IPS-20b (cell line): ENCODE measurements at regions not wholly inside any gene's neighbourhood (a gene's known extent, or its start where the extent isn't known, plus 50 kb on each side); places are given as distances from the start of the nearest gene placed in this dataset.
"Not testable (repeated sequence)": the region's sequence is repeated elsewhere in the genome, so short reads cannot be mapped to it uniquely, and the experiment has no call there.

Source experiments
- H3K27ac ChIP-seq: one replicate; pipeline ENCODE4 v1.5.1; 2013; ENCODE audit warnings: low read length
- H3K27me3 ChIP-seq: 2 replicates; pipeline ENCODE4 v1.6.1; 2013; ENCODE audit warnings: mild to moderate bottlenecking, low read length, inconsistent platforms; ENCODE audit not compliant: insufficient read depth
- H3K36me3 ChIP-seq: 2 replicates; pipeline ENCODE4 v1.6.1; 2013; ENCODE audit warnings: low read depth, mild to moderate bottlenecking, inconsistent platforms, low read length, moderate library complexity; ENCODE audit not compliant: insufficient read depth
- H3K4me1 ChIP-seq: 2 replicates; pipeline ENCODE4 v1.6.1; 2013; ENCODE audit warnings: mild to moderate bottlenecking, control low read depth, inconsistent platforms, low read length, moderate library complexity; ENCODE audit not compliant: insufficient read depth
- H3K4me3 ChIP-seq: 2 replicates; pipeline ENCODE4 v1.5.1; 2013; ENCODE audit warnings: mild to moderate bottlenecking, low read length, inconsistent platforms
- H3K9ac ChIP-seq: 2 replicates; pipeline ENCODE4 v1.6.1; 2013; ENCODE audit warnings: low read depth, mild to moderate bottlenecking, inconsistent platforms, low read length, moderate library complexity
- H3K9me3 ChIP-seq: 2 replicates; pipeline ENCODE4 v1.6.1; 2013; ENCODE audit warnings: mild to moderate bottlenecking, low read depth, low read length, inconsistent platforms; ENCODE audit not compliant: insufficient read depth

DNA sequence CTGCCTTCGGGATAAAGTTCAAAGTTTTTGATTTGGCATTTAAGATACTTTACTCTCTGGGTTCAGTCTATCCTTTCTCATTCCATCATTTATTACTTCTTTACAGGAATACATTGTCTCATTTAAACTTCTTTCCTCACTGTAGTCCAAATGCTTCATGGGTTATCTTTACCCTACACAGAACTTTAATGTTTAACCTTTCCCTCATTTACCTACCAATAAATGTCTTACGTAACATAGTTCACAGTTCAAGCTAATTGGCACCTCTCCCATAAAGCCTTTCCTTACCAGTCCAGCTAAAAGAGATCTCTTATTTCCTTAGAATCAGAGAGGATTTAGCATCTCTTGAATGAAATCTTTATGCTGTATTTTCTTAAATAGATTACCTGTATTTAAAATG is 476.3 kb upstream of the SEL1L start:
- Histone ChIP-seq H3K27ac (no peak overlapping the region), H3K9ac (no peak overlapping the region), H3K36me3 (no peaks in the 10 kb centered on the region), H3K9me3 (no peaks in the 10 kb centered on the region), H3K4me1 (no peaks in the 10 kb centered on the region), H3K27me3 (no peaks in the 10 kb centered on the region), H3K4me3 (no peak overlapping the region)

- H3K36me3 ChIP-seq = no peaks in the 10 kb centered on the region
- no peak overlapping the region for H3K4me3 ChIP-seq
- H3K9me3 ChIP-seq = no peaks in the 10 kb centered on the region
- no peak overlapping the region for H3K9ac ChIP-seq
- H3K27ac ChIP-seq = no peak overlapping the region
- H3K4me1 ChIP-seq = no peaks in the 10 kb centered on the region
- no peaks in the 10 kb centered on the region for H3K27me3 ChIP-seq
Observed at GRCh38 chr14:82011460-82011859, 477.8 kb upstream of the SEL1L start.

DNA sequence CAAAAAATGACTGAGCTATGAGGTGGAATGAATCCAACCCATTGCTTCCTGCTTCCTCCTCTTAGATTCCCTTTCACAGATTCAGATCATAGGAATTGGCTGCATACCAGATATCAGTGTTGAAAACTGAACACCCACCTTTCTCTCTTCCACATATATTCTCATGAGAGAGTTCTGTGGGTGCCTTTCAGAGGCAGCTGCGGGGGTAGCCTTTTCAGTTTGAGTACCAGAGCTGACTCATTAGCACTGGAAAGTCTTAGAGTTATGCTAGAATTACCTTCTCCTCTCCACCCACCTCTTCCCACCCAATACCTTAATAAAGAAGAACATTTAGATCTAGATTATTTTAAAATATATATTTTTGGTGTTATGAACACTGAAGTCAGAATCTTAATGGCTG is 495.4 kb upstream of the SEL1L start:
- Histone ChIP-seq H3K27ac (no peak overlapping the region), H3K27me3 (no peaks in the 10 kb centered on the region), H3K4me1 (no peaks in the 10 kb centered on the region), H3K9me3 (peaks cover 10% of the 10 kb centered on the region; the same call in 1 of the 2 replicates), H3K9ac (no peak overlapping the region), H3K36me3 (no peaks in the 10 kb centered on the region), H3K4me3 (no peak overlapping the region)

- H3K9me3 ChIP-seq = no peaks in the 10 kb centered on the region
- H3K36me3 ChIP-seq = no peaks in the 10 kb centered on the region
- H3K9ac ChIP-seq = no peak overlapping the region
- H3K27ac ChIP-seq = no peak overlapping the region
- no peak overlapping the region for H3K4me3 ChIP-seq
- H3K27me3 ChIP-seq = no peaks in the 10 kb centered on the region
- no peaks in the 10 kb centered on the region for H3K4me1 ChIP-seq
Observed at GRCh38 chr14:82035397-82035796, 501.7 kb upstream of the SEL1L start.

DNA sequence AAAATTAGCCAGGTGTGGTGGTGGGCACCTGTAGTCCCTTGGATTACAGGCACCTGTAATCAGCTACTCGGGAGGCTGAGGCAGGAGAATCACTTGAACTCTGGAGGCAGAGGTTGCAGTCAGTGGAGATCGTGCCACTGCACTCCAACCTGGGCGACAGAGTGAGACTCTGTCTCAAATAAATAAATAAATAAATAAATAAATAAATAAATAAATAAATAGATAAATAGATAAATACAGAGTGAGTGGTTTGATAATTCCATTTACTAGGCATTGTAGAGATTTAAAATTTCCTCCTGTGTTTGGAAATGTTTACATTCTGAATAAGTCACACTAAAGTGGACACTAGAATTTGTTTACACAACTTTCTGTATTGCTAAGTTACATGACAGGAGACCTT is 504.4 kb upstream of the SEL1L start:
- H3K27ac ChIP-seq, H3K4me1 ChIP-seq, H3K4me3 ChIP-seq, H3K9ac ChIP-seq, H3K9me3 ChIP-seq, H3K36me3 ChIP-seq, H3K27me3 ChIP-seq: not testable (repeated sequence)

- Histone ChIP-seq H3K27me3 (no peaks in the 10 kb centered on the region), H3K4me3 (no peak overlapping the region), H3K27ac (no peak overlapping the region), H3K36me3 (no peaks in the 10 kb centered on the region), H3K9me3 (no peaks in the 10 kb centered on the region), H3K9ac (no peak overlapping the region), H3K4me1 (no peaks in the 10 kb centered on the region)
Observed at GRCh38 chr14:82045339-82045738, 511.7 kb upstream of the SEL1L start.

- Histone ChIP-seq H3K4me3 (no peak overlapping the region), H3K36me3 (no peaks in the 10 kb centered on the region), H3K9me3 (no peaks in the 10 kb centered on the region), H3K27me3 (no peaks in the 10 kb centered on the region), H3K9ac (no peak overlapping the region), H3K4me1 (no peaks in the 10 kb centered on the region), H3K27ac (no peak overlapping the region)
Observed at GRCh38 chr14:82046512-82047226, 513.0 kb upstream of the SEL1L start.

GRCh38 chr14:82047777-82048470 is 514.3 kb upstream of the SEL1L start:
- Histone ChIP-seq H3K4me1 (no peaks in the 10 kb centered on the region), H3K27me3 (no peaks in the 10 kb centered on the region), H3K9ac (no peak overlapping the region), H3K36me3 (no peaks in the 10 kb centered on the region), H3K9me3 (no peaks in the 10 kb centered on the region), H3K4me3 (no peak overlapping the region), H3K27ac (no peak overlapping the region)

- no peaks in the 10 kb centered on the region for H3K36me3 ChIP-seq
- no peaks in the 10 kb centered on the region for H3K4me1 ChIP-seq
- H3K9me3 ChIP-seq = no peaks in the 10 kb centered on the region
- H3K9ac ChIP-seq = no peak overlapping the region
- no peaks in the 10 kb centered on the region for H3K27me3 ChIP-seq
- H3K27ac ChIP-seq = no peak overlapping the region
- no peak overlapping the region for H3K4me3 ChIP-seq
Observed at GRCh38 chr14:82052778-82053177, 519.1 kb upstream of the SEL1L start.

- Histone ChIP-seq H3K36me3 (no peaks in the 10 kb centered on the region), H3K9ac (no peak overlapping the region), H3K27ac (no peak overlapping the region)
Observed at GRCh38 chr14:82055515-82056115, 522.0 kb upstream of the SEL1L start.

GRCh38 chr14:82060219-82060618 is 526.6 kb upstream of the SEL1L start:
- no peaks in the 10 kb centered on the region for H3K27me3 ChIP-seq
- H3K4me3 ChIP-seq = no peak overlapping the region
- H3K9ac ChIP-seq = no peak overlapping the region
- H3K27ac ChIP-seq = peak overlapping the region; percentile 19
- no peaks in the 10 kb centered on the region for H3K36me3 ChIP-seq
- H3K9me3 ChIP-seq = no peaks in the 10 kb centered on the region
- peaks cover 10% of the 10 kb centered on the region for H3K4me1 ChIP-seq

More at GRCh38 chr14:82055515-82056115, 522.0 kb upstream of the SEL1L start:
- H3K9me3 ChIP-seq = no peaks in the 10 kb centered on the region
- no peaks in the 10 kb centered on the region for H3K27me3 ChIP-seq
- no peak overlapping the region for H3K4me3 ChIP-seq
- peaks cover 9% of the 10 kb centered on the region for H3K4me1 ChIP-seq
